Lower leg skin (tissue), 4 donors: ENCODE measurements at regions not wholly inside any gene's neighbourhood (a gene's known extent, or its start where the extent isn't known, plus 50 kb on each side); places are given as distances from the start of the nearest gene placed in this dataset.

Experiments
- DNase-seq, 2 donors: peaks; one replicate each; pipeline ENCODE4 v3.0.0-alpha.2; 2019; ENCODE audit warnings: low spot score in 2 of 2
- H3K4me3 ChIP-seq: fragments of 200-600 bp; sonication (generic); 2 replicates; pipeline ENCODE4 v1.5.1; 2017; ENCODE audit warnings: mild to moderate bottlenecking, low read depth; ENCODE audit not compliant: poor library complexity, severe bottlenecking
- CTCF ChIP-seq, 3 donors: fragments of 450-650 bp; IDR thresholded peaks; one replicate each; pipeline ENCODE4 v1.5.1; 2016; ENCODE audit warnings: antibody characterized with exemption in 3 of 3, mild to moderate bottlenecking in 3 of 3, moderate library complexity in 2 of 3
- POLR2A ChIP-seq, 2 donors: fragments of 450-650 bp; IDR thresholded peaks; one replicate each; pipeline ENCODE4 v1.6.1; 2016 to 2017; ENCODE audit warnings: antibody characterized with exemption in 2 of 2, mild to moderate bottlenecking in 1 of 2, moderate library complexity in 1 of 2
- WGBS, 2 donors: methylation state at CpG; one replicate each; pipeline ENCODE4 v1.1.5; 2018; 5-methylcytosine and 5-hydroxymethylcytosine counted together
- intact Hi-C: fragments of 100-400 bp; cut with DNase I; formaldehyde crosslinking; loops from one replicate; pipeline ENCODE4 v1.15.0; 2023; ENCODE audit warnings: low total_unique reads

GRCh38 chr6:27679308-27679963 is 206.5 kb upstream of the ZNF184 start:
- no peak for TF ChIP-seq CTCF (IDR thresholded peaks at IDR 0.05)
- no peak for TF ChIP-seq POLR2A (IDR thresholded peaks at IDR 0.05)
- intact Hi-C loops: no loop called here
- H3K4me3 ChIP-seq: no peak overlapping the region
- 11% methylated on average over 27 of the region's 27 CpGs for WGBS, 2 donors
- no peak for DNase-seq

GRCh38 chr6:27678469-27678868 is 205.6 kb upstream of the ZNF184 start:
- intact Hi-C loops: no loop called here
- DNase-seq: no peak
- no peak overlapping the region for H3K4me3 ChIP-seq
- TF ChIP-seq POLR2A (IDR thresholded peaks at IDR 0.05) (no peak), CTCF (IDR thresholded peaks at IDR 0.05) (no peak)
- WGBS, 2 donors: 65 to 70% methylated on average over 5 of the region's 5 CpGs

- H3K4me3 ChIP-seq: no peak overlapping the region
- intact Hi-C loops: no loop called here
- WGBS, 2 donors: 72 to 73% methylated on average over 9 of the region's 9 CpGs
- TF ChIP-seq CTCF (IDR thresholded peaks at IDR 0.05) (no peak), POLR2A (IDR thresholded peaks at IDR 0.05) (no peak)
- DNase-seq: no peak
Measured at GRCh38 chr6:27674882-27675281, 202.0 kb upstream of the ZNF184 start.

- DNase-seq: no peak
- intact Hi-C loops: no loop called here
- no peak overlapping the region for H3K4me3 ChIP-seq
- 3 to 5% methylated on average over 28 of the region's 28 CpGs for WGBS, 2 donors
- TF ChIP-seq POLR2A (IDR thresholded peaks at IDR 0.05) (no peak), CTCF (IDR thresholded peaks at IDR 0.05) (no peak)
Measured at GRCh38 chr6:27672113-27672799, 199.4 kb upstream of the ZNF184 start.

GRCh38 chr6:27669624-27670301 is 196.9 kb upstream of the ZNF184 start:
- no peak overlapping the region for H3K4me3 ChIP-seq
- intact Hi-C loops: no loop called here
- no peak for TF ChIP-seq POLR2A (IDR thresholded peaks at IDR 0.05)
- TF ChIP-seq CTCF (IDR thresholded peaks at IDR 0.05): no peak
- 11 to 15% methylated on average over 18 of the region's 18 CpGs for WGBS, 2 donors
- no peak for DNase-seq
